HepG2 (cell line): ENCODE measurements at regions not wholly inside any gene's neighbourhood (a gene's known extent, or its start where the extent isn't known, plus 50 kb on each side); places are given as distances from the start of the nearest gene placed in this dataset.

ENCODE experiments used
- ATAC-seq: fragments of 200-7000 bp; cut with Tn5 transposase; 3 replicates; pipeline ENCODE4 v1.9.1; 2020; ENCODE audit warnings: mild to moderate bottlenecking, moderate library complexity
- BruUV-seq: library from RNA; stranded (reverse); fragments of 400-500 nt; replicated peaks from 2 replicates; lab custom pipeline; 2021; lab: Mats Ljungman, UMichigan
- CTCF ChIA-PET: fragments of 300-600 bp; formaldehyde crosslinking; extraction: SDS; loops from one replicate; lab custom pipeline; 2021; ENCODE audit warnings: low total read pairs, inconsistent platforms, low intra/inter-chr PET ratio; lab: Yijun Ruan, JAX
- POLR2A ChIA-PET: fragments of 350-600 bp; sonication (Branson Sonifier 250); formaldehyde crosslinking; loops from one replicate; lab custom pipeline; 2020; ENCODE audit warnings: antibody characterized with exemption, inconsistent platforms; lab: Yijun Ruan, JAX
- DNase-seq: peaks from one replicate; pipeline ENCODE4 v3.0.0-alpha.2; 2015; ENCODE audit warnings: low spot score
- FAIRE-seq: peaks from 3 replicates; lab custom pipeline; 2011; peaks lifted over from hg19 to GRCh38; lab: Jason Lieb, UNC
- H2AFZ ChIP-seq: one replicate; pipeline ENCODE4 v1.6.1; 2011; ENCODE audit warnings: low read length, inconsistent platforms
- H3K27ac ChIP-seq: fragments of 300-600 bp; 3 replicates; pipeline ENCODE4 v1.8.0; 2011; ENCODE audit warnings: mixed run types, mild to moderate bottlenecking, mixed read lengths, low read length, inconsistent platforms; ENCODE audit not compliant: insufficient read depth; ENCODE audit errors: extremely low read length
- H3K27me3 ChIP-seq, 2 experiments: fragments of 200-600 bp in 1 of 2; 2 replicates in 1 of 2; 3 replicates in 1 of 2; pipeline versions ENCODE4 v1.6.0 to v1.8.0; 2011; ENCODE audit warnings: low read length in 2 of 2, mild to moderate bottlenecking in 2 of 2, moderate library complexity in 2 of 2, inconsistent platforms in 1 of 2; ENCODE audit not compliant: insufficient read depth in 2 of 2, control insufficient read depth in 1 of 2
- H3K36me3 ChIP-seq, 2 experiments: fragments of 200-600 bp in 1 of 2; replicated peaks in 1 of 2; 2 replicates in 1 of 2; 3 replicates in 1 of 2; pipeline versions ENCODE4 v1.5.1 to v1.8.0; 2011; ENCODE audit warnings: low read length in 2 of 2, inconsistent platforms in 1 of 2; ENCODE audit not compliant: insufficient read depth in 2 of 2, control insufficient read depth in 1 of 2
- H3K4me1 ChIP-seq: 2 replicates; pipeline ENCODE4 v1.5.1; 2012; ENCODE audit warnings: low read length, inconsistent platforms; ENCODE audit not compliant: insufficient read depth
- H3K4me2 ChIP-seq: 2 replicates; pipeline ENCODE4 v1.6.0; 2011; ENCODE audit warnings: low read depth, low read length, inconsistent platforms
- H3K4me3 ChIP-seq, 3 experiments: fragments of 200-600 bp in 1 of 3; sonication (generic), shearing (Covaris generic) in 1 of 3; replicated peaks in 1 of 3; 2 replicates each; pipeline ENCODE4 v1.5.1; 2011 to 2016; ENCODE audit warnings: low read length in 3 of 3, inconsistent platforms in 2 of 3, low read depth in 2 of 3, mild to moderate bottlenecking in 2 of 3, control low read depth in 1 of 3, mixed read lengths in 1 of 3; ENCODE audit not compliant: insufficient read depth in 1 of 3
- H3K79me2 ChIP-seq: one replicate; pipeline ENCODE4 v1.6.1; 2011; ENCODE audit warnings: low read length, inconsistent platforms; ENCODE audit not compliant: insufficient read depth
- H3K9ac ChIP-seq: 2 replicates; pipeline ENCODE4 v1.6.0; 2011; ENCODE audit warnings: mild to moderate bottlenecking, low read depth, low read length, inconsistent platforms; ENCODE audit not compliant: insufficient read depth
- H3K9me3 ChIP-seq: 2 replicates; pipeline ENCODE4 v1.5.1; 2012; ENCODE audit warnings: mild to moderate bottlenecking, low read length
- H4K20me1 ChIP-seq: 2 replicates; pipeline ENCODE4 v1.6.0; 2011; ENCODE audit warnings: inconsistent platforms, mild to moderate bottlenecking, low read length, moderate library complexity; ENCODE audit not compliant: insufficient read depth
- EHMT2 ChIP-seq: fragments of 200-600 bp; sonication (generic); IDR thresholded peaks from 2 replicates; pipeline ENCODE4 v1.7.0; 2017; ENCODE audit warnings: antibody characterized with exemption, low read depth, low read length, borderline replicate concordance
- IRX3 ChIP-seq: sonication (generic); formaldehyde crosslinking; IDR thresholded peaks from 2 replicates; pipeline ENCODE4 v1.8.1; 2023; ENCODE audit warnings: mild to moderate bottlenecking, low read depth, missing genetic modification reagents, borderline replicate concordance
- MIER2 ChIP-seq: IDR thresholded peaks from 2 replicates; pipeline ENCODE4 v1.6.1; 2016; ENCODE audit warnings: missing biosample characterization, missing genetic modification reagents
- USF2 ChIP-seq, 2 experiments: sonication (generic) in 1 of 2; formaldehyde crosslinking in 1 of 2; IDR thresholded peaks; 2 replicates each; pipeline versions ENCODE4 v1.5.1 to v1.6.1; 2011 to 2020; ENCODE audit warnings: borderline replicate concordance in 1 of 2, low read depth in 1 of 2, low read length in 1 of 2, mild to moderate bottlenecking in 1 of 2, missing genetic modification reagents in 1 of 2, moderate library complexity in 1 of 2
- YEATS2 ChIP-seq: sonication (generic); formaldehyde crosslinking; IDR thresholded peaks from 2 replicates; pipeline ENCODE4 v1.4.0; 2020; ENCODE audit warnings: missing genetic modification reagents, borderline replicate concordance
- YEATS4 ChIP-seq: sonication (generic); formaldehyde crosslinking; IDR thresholded peaks from 2 replicates; pipeline ENCODE4 v1.4.0; 2020; ENCODE audit warnings: missing genetic modification reagents, borderline replicate concordance
- ZNF274 ChIP-seq: sonication (generic); formaldehyde crosslinking; IDR thresholded peaks from 2 replicates; pipeline ENCODE4 v1.5.1; 2020; ENCODE audit warnings: mild to moderate bottlenecking, missing genetic modification reagents
- ZNF557 ChIP-seq: sonication (generic); formaldehyde crosslinking; IDR thresholded peaks from 2 replicates; pipeline ENCODE4 v1.4.0; 2020; ENCODE audit warnings: missing genetic modification reagents
- ZNF577 ChIP-seq: sonication (generic); formaldehyde crosslinking; IDR thresholded peaks from 2 replicates; pipeline ENCODE4 v1.4.0; 2020; ENCODE audit warnings: mild to moderate bottlenecking, low read depth, missing genetic modification reagents, borderline replicate concordance
- ZNF605 ChIP-seq: sonication (generic); formaldehyde crosslinking; IDR thresholded peaks from 2 replicates; pipeline ENCODE4 v1.8.0; 2022; ENCODE audit warnings: mild to moderate bottlenecking, missing genetic modification reagents
- WGBS: methylation state at CpG from one replicate; pipeline ENCODE4 v1.1.6; 2017; ENCODE audit warnings: low lambda C conversion rate; 5-methylcytosine and 5-hydroxymethylcytosine counted together
- in situ Hi-C: cut with HindIII; loops from 2 replicates; pipeline ENCODE4 v1.10.0; 2017; ENCODE audit warnings: low pct_unique_long_range_greater_than_20kb; ENCODE audit not compliant: extremely low pct_ligation_motif_present
- intact Hi-C: fragments of 100-400 bp; cut with micrococcal nuclease; formaldehyde crosslinking; loops from one replicate; pipeline ENCODE4 v1.10.0; 2022; ENCODE audit not compliant: unreplicated experiment
- TF ChIP-seq, protein P1 (sequence below): sonication (generic); formaldehyde crosslinking; IDR thresholded peaks from 2 replicates; pipeline ENCODE4 v1.9.0; 2022; ENCODE audit warnings: missing genetic modification reagents, mild to moderate bottlenecking, borderline replicate concordance
- TF ChIP-seq, protein P2 (sequence below): sonication (generic); formaldehyde crosslinking; IDR thresholded peaks from 2 replicates; pipeline ENCODE4 v1.8.1; 2023; ENCODE audit warnings: missing genetic modification reagents, inconsistent platforms, borderline replicate concordance

- Histone ChIP-seq H3K36me3 (no peaks in the 10 kb centered on the region), H3K9me3 (no peaks in the 10 kb centered on the region), H3K4me3 (no peak overlapping the region), H3K27me3 (peaks cover 7 to 28% of the 10 kb centered on the region in 2 experiments; a peak in 3 of 5 replicates), H2AFZ (no peak overlapping the region), H3K79me2 (no peaks in the 10 kb centered on the region), H3K4me1 (no peaks in the 10 kb centered on the region), H3K4me2 (no peak overlapping the region), H3K9ac (no peak overlapping the region), H3K27ac (no peak overlapping the region), H4K20me1 (no peaks in the 10 kb centered on the region)
- intact Hi-C loops: no loop called here
- no peak for ATAC-seq
- no TSS peak for BruUV-seq
- POLR2A ChIA-PET: no interaction called here
- CTCF ChIA-PET: no interaction called here
- in situ Hi-C loops: no loop called here
- TF ChIP-seq ZNF577 (CRISPR knock-in tag) (no peak), ZNF605 (no peak), EHMT2 (no peak), YEATS2 (CRISPR knock-in tag) (no peak)
- no peak for DNase-seq
- no peak for FAIRE-seq
- WGBS: 20% methylated on average over 7 of the region's 7 CpGs
Observed at GRCh38 chr20:24766826-24767622, 182.0 kb upstream of the CST7 start.

DNA sequence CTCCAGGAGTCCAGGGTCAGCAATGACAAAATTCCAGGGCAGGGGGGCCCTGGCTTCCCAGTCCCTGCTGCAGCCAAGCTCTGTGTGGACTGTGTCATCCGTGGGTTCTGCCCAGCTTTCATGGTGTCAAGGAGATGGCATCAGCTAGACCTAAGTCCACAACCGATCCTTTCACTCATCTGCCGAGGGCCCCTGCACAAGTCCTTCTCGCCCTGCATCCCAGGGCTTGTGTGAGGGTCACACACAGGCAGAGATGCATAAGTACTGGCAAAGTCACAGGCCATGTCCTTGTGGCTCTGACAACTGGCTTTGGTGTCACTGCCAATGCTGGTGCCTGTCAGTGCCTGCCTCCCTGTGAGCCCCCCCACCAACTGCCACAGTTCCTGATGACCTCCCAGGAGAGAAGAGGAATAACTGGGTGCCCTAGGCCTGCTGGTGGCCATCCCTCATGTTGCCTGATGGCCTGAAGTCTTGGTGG, 181.4 kb upstream of the CST7 start:
- in situ Hi-C loops (no loop called here), intact Hi-C loops (no loop called here)
- H3K4me3 ChIP-seq: no peak overlapping the region
- H3K36me3 ChIP-seq: no peaks in the 10 kb centered on the region
- H3K4me2 ChIP-seq: no peak overlapping the region
- no peaks in the 10 kb centered on the region for H4K20me1 ChIP-seq
- peaks cover 7 to 30% of the 10 kb centered on the region in 2 experiments; a peak in 3 of 5 replicates for H3K27me3 ChIP-seq
- FAIRE-seq (no peak), ATAC-seq (no peak), DNase-seq (no peak)
- CTCF ChIA-PET: no interaction called here
- H3K79me2 ChIP-seq: no peaks in the 10 kb centered on the region
- no peaks in the 10 kb centered on the region for H3K4me1 ChIP-seq
- POLR2A ChIA-PET: no interaction called here
- no peak overlapping the region for H2AFZ ChIP-seq
- H3K9me3 ChIP-seq: no peaks in the 10 kb centered on the region
- no peak overlapping the region for H3K9ac ChIP-seq
- 21% methylated on average over 3 of the region's 4 CpGs for WGBS
- BruUV-seq: no TSS peak
- H3K27ac ChIP-seq: no peak overlapping the region
- TF ChIP-seq ZNF274 (CRISPR knock-in tag) (no peak), YEATS4 (no peak), ZNF557 (CRISPR knock-in tag) (no peak), USF2 (IDR thresholded peaks at IDR 0.05; ENCODE audit: low read depth, low read length) (no peak), USF2 (CRISPR knock-in tag; IDR thresholded peaks at IDR 0.05; ENCODE audit: borderline replicate concordance) (no peak), MIER2 (CRISPR knock-in tag) (no peak), IRX3 (CRISPR knock-in tag) (no peak)
- TF ChIP-seq, protein P1, sequence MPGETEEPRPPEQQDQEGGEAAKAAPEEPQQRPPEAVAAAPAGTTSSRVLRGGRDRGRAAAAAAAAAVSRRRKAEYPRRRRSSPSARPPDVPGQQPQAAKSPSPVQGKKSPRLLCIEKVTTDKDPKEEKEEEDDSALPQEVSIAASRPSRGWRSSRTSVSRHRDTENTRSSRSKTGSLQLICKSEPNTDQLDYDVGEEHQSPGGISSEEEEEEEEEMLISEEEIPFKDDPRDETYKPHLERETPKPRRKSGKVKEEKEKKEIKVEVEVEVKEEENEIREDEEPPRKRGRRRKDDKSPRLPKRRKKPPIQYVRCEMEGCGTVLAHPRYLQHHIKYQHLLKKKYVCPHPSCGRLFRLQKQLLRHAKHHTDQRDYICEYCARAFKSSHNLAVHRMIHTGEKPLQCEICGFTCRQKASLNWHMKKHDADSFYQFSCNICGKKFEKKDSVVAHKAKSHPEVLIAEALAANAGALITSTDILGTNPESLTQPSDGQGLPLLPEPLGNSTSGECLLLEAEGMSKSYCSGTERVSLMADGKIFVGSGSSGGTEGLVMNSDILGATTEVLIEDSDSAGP (CRISPR knock-in tag): no peak
- TF ChIP-seq, protein P2, sequence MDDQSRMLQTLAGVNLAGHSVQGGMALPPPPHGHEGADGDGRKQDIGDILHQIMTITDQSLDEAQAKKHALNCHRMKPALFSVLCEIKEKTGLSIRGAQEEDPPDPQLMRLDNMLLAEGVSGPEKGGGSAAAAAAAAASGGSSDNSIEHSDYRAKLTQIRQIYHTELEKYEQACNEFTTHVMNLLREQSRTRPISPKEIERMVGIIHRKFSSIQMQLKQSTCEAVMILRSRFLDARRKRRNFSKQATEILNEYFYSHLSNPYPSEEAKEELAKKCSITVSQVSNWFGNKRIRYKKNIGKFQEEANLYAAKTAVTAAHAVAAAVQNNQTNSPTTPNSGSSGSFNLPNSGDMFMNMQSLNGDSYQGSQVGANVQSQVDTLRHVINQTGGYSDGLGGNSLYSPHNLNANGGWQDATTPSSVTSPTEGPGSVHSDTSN (CRISPR knock-in tag): no peak
